Embryonic facial prominence (tissue), 1 donor: ENCODE measurements at regions not wholly inside any gene's neighbourhood (a gene's known extent, or its start where the extent isn't known, plus 50 kb on each side); places are given as distances from the start of the nearest gene placed in this dataset.

Experiments
- DNase-seq: peaks from one replicate; pipeline ENCODE4 v3.0.0-alpha.2; 2016; ENCODE audit errors: extremely low spot score

DNA sequence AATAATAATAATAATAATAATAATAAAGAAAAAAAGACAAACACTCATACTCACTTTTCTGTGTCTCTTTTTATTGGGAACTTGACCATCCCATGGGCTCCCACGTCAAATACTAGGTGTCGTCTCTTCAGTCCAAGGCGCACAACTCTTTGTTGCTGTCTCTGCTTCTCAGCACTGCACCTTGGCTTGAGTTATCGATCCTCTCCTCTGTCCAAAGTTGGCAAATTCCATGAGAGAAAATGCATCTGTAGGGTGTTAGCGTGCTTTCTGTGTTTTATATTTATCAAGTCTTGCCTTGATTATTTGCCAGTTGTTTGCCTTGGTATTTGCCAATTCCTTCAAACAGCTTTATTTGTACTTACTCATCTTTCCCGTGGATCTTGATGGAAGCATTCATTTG, 653.7 kb downstream of the CDH18 start:
- no peak for DNase-seq

- DNase-seq = no peak
Measured at GRCh38 chr5:19342942-19343341, 645.1 kb downstream of the CDH18 start.

GRCh38 chr5:19352120-19352519, 635.9 kb downstream of the CDH18 start:
- no peak for DNase-seq

DNA sequence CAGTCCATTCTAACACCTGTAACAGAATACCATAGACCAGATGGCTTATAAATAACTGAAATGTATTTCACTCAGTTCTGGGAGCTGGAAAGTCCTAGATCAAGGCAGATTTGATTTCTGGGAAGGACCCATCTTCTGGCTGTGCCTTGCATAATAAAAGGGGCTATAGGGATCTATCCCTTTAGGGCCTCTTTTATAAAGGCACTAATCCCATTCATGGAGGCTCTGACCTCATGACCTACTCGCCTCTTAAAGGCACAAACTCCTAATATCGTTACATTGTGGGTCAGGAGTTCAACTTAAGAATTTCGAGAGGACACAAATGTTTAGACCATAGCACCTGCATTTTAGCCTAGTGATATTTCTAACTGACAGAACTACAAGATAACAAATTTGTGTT, 619.0 kb downstream of the CDH18 start:
- DNase-seq = no peak

GRCh38 chr5:19369561-19369960, 618.4 kb downstream of the CDH18 start:
- no peak for DNase-seq

GRCh38 chr5:19370655-19371386, 617.2 kb downstream of the CDH18 start:
- no peak for DNase-seq

- no peak for DNase-seq
Measured at GRCh38 chr5:19388391-19388790, 599.6 kb downstream of the CDH18 start.

DNA sequence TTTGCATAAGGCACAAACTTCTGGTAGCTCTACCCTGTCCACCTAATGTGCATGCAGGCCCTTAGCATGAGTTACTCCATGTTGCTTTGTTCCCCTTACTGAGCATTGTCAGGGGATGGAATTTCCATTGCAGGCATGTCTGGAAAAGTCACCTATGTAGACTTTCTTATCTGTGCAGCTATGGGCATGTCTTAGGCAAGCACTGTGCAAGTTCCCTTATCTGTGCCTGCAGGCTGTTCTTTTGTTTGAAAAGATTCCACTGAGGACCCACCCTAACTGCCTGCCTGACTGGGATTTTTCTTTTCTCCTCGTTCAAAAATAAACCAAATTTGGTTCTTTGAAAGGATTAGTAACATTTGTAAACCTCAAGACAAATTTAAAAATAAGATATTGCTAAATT, 587.0 kb downstream of the CDH18 start:
- DNase-seq = no peak

DNA sequence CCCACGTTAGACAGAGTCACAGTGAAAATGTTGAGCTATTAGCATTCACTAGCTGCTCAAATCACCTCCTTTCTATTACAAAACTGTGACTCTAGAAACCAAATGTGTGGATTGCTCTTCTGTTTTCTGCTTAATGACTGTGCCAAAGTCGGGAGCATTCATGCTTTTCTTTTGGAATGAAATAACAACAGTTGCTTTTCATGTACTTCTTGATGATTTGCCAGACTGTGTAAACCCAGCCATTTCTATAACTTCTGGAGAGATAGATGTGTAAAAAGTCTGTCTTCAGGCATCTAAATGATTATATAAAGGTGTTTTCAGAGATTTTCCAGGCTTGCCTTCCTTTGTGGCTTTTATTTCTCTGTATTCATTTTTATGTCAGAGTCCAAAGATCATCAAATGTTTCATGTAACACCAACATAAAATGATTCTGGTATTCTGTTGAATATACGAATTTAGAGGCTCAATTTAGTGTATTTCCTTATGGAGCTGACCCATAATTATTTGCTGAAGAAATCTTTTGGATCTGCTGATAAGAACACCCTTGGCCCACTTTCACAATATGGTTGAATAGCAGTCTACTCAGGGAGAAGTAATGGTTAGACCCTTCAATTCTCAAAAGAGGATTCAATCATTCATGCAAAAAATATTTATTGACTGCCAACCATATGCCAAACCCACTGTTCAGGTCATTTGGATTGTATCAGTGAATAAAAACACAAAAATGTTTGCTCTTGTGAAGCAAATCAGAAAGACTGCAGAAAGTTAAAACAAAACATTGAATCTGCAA, 581.2 kb downstream of the CDH18 start:
- no peak for DNase-seq

DNA sequence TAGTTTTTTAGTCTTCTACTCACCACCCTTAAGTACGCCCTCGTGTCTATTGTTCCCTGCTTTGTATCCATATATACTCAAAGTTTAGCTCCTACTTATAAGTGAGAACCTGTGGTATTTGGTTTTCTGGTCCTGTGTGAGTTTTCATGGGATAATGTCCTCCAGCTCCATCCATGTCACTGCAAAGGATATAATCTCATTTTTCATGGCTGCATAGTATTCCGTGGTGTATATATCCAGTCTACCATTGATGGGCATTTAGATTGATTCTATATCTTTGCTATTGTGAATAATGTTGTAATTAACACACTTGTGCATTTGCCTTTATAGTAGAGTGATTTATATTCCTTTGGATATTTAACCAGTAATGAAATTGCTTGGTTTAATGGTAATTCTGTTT, 579.9 kb downstream of the CDH18 start:
- no peak for DNase-seq

DNA sequence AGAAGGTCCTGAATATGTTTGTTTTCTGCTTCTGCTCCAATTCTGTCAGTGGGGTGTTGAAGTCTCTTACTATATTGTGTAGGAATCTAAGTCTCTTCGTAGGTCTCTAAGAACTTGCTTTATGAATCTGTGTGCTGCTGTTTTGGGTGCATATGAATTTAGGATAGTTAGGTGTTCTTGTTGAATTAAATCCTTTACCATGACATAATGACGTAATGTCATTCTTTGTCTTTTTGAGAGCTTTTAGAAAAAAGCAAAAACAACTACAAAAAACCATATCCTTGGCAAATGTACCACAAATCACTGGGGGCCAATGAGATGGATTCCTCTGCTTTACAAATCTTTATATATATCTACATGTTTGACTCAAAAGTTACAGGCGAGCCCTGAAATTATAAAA, 576.1 kb downstream of the CDH18 start:
- DNase-seq = no peak
